GF-D8 (cell line): ENCODE measurements at regions not wholly inside any gene's neighbourhood (a gene's known extent, or its start where the extent isn't known, plus 50 kb on each side); places are given as distances from the start of the nearest gene placed in this dataset.

Experiments
- DNase-seq: peaks from one replicate; lab custom pipeline; 2025; lab: John Stamatoyannopoulos, UW

DNA sequence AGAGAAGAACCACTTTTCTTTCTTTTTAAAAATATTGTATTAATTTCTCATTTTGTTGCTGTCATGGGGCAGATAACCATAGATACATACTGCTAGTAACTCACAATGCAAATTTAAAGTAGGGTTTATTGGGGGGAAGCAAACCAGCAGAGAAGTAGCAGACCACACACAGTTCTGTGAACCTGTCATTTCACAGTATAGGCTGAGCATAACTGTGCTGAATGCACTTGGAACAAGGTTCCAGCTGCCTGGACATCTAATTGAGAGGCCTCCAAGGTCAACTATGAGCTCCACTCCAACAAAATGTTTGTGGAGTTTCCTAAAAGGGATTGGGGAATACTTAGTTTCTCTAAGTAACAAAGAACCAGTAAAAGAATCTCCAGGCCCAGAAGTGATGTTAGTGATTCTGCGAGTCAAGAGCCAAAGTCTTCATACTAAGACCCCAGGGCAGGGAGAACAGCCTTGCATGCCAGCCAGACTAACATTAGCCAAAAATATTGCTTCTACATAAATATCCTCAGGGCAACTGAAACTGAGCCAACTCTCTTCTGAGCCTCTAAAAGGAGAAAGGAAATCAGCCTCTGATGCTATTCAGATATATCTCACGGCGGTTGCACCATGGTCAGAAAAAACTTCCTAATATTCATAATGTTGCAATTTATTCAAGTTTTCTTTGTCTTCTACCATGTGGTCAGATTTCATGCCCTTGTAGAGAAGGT is 856.4 kb upstream of the ALCAM start:
- no peak for DNase-seq

DNA sequence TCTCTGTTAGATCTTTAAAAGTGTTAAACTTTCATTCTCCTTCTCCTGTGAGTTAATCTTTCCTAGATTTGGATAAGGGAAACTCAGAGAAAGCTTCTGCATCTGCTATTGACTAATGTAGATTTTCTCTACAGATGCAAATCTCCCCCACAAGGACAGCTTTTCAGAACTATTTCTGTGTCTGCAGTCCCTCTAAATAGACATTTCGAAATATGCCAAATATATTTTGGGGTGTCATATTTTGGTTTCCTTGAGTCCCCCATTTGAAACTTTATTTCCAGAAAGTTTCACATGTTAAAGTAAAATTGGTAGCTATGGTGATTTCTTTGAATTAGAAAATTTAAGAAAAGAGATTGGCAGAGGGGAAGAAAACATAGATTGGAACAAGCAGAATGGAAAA is 852.3 kb upstream of the ALCAM start:
- DNase-seq, result no peak

GRCh38 chr3:104514776-104515175 is 851.9 kb upstream of the ALCAM start:
- no peak for DNase-seq

- DNase-seq, result no peak
Measured at GRCh38 chr3:104519068-104519467, 847.6 kb upstream of the ALCAM start.

- no peak for DNase-seq
Measured at GRCh38 chr3:104519468-104520227, 847.1 kb upstream of the ALCAM start.

GRCh38 chr3:104520228-104520655 is 846.5 kb upstream of the ALCAM start:
- DNase-seq, result no peak

GRCh38 chr3:104521606-104522336 is 844.9 kb upstream of the ALCAM start:
- no peak for DNase-seq

DNA sequence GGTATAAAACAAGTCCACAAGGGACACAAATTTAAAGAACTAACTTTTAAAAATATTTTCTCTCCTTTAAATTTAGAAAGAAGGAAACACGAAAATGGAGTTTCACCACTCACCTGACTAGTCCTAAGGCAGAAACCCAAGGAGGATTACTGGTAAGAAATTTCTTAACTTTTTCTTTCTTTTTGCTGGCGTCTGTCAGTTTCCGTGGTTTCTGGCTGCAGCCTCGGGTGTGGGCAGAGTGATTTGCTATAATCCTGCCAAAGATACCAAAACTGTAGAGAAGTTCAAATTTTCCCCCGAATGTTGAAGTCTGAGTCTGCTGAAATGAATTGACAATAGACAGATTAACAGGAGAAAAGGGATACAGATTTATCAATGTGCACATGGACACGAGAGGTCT is 843.6 kb upstream of the ALCAM start:
- DNase-seq, result no peak

GRCh38 chr3:104526901-104527401 is 839.8 kb upstream of the ALCAM start:
- DNase-seq, result peak; percentile 52

GRCh38 chr3:104530934-104531333 is 835.8 kb upstream of the ALCAM start:
- no peak for DNase-seq

- DNase-seq, result no peak
Measured at GRCh38 chr3:104536715-104537114, 830.0 kb upstream of the ALCAM start.

DNA sequence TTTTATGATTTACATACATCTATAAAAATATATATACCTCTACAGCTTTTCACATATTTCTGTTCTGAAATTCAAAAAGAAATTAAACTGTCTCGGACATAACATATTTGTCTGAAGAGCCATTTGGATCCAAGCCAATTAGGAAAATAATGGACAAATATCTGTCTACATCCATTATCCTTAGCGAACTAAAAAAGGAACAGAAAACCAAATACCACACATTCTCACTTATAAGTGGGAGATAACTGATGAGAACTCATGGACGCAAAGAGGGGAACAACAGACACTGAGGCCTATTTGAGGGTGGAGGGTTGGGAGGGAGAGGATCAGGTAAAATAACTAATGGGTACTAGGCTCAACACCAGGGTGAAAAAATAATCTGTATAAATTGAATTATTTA is 829.4 kb upstream of the ALCAM start:
- no peak for DNase-seq

GRCh38 chr3:104546301-104546700 is 820.4 kb upstream of the ALCAM start:
- no peak for DNase-seq

DNA sequence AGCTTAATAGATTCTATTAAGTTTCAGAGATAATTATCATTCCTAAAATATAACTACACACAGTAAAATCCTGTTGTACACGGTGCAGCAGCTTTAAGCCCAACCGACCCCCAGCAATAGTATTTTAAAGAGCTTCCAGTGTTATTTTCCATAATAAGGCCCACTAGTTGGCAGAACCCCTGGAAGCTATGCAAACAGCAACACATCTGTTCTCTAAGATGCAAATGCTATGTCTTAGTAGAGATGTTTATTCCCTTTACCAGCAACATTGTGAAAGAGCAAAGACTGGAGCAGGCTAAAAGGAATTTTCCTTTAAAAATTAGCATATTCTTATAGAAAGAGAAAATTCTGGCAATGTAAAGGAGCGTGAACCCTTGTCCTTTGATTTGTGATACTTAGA is 819.7 kb upstream of the ALCAM start:
- DNase-seq, result no peak

- no peak for DNase-seq
Measured at GRCh38 chr3:104548401-104548800, 818.3 kb upstream of the ALCAM start.

- DNase-seq, result no peak
Measured at GRCh38 chr3:104549099-104549714, 817.5 kb upstream of the ALCAM start.

- no peak for DNase-seq
Measured at GRCh38 chr3:104553121-104553520, 813.6 kb upstream of the ALCAM start.

DNA sequence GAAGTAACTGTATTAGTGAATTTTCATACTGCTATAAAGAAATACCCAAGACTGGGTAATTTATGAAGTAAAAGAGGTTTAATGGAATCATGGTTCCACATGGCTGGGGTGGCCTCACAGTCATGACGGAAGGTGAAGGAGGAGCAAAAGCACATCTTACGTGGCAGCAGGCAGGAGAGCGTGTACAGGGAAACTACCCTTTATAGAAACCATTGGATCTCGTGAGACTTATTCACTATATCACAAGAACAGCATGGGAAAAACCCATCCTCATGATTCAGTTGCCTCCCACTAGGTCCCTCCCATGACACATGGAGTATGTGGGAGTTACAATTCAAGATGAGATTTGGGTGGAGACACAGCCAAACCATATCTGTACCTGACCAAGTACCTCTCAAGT is 812.3 kb upstream of the ALCAM start:
- no peak for DNase-seq

GRCh38 chr3:104555728-104556127 is 811.0 kb upstream of the ALCAM start:
- no peak for DNase-seq

- DNase-seq, result peak; percentile 90
Measured at GRCh38 chr3:104556372-104557078, 810.2 kb upstream of the ALCAM start.

- no peak for DNase-seq
Measured at GRCh38 chr3:104561324-104561723, 805.4 kb upstream of the ALCAM start.
